ENCODE measurements at regions not wholly inside any gene's neighbourhood (a gene's known extent, or its start where the extent isn't known, plus 50 kb on each side); places are given as distances from the start of the nearest gene placed in this dataset.
A peak's percentile ranks its signal among the peaks of the same experiment; 100 is the strongest.

- TF ChIP-seq CTCF (conservative IDR thresholded peaks at IDR 0.05; ENCODE audit: low read depth, low read length): no peak
- no peak overlapping the region for H3K4me3 ChIP-seq (ENCODE audit: low read length)
- DNase-seq (ENCODE audit: low read depth): no peak
These were observed 90.3 kb upstream of the GK2 start for GRCh38 chr4:79498282-79498681.

- no peak overlapping the region for H3K4me3 ChIP-seq (ENCODE audit: low read length)
- TF ChIP-seq CTCF (conservative IDR thresholded peaks at IDR 0.05; ENCODE audit: low read depth, low read length): no peak
- no peak for DNase-seq (ENCODE audit: low read depth)
These were observed 89.0 kb upstream of the GK2 start for GRCh38 chr4:79497001-79497400.

GRCh38 chr4:79495447-79495846, 87.4 kb upstream of the GK2 start:
- no peak for TF ChIP-seq CTCF (conservative IDR thresholded peaks at IDR 0.05; ENCODE audit: low read depth, low read length)
- peak; percentile 10 for DNase-seq (ENCODE audit: low read depth)
- H3K4me3 ChIP-seq (ENCODE audit: low read length): no peak overlapping the region

- no peak overlapping the region for H3K4me3 ChIP-seq (ENCODE audit: low read length)
- no peak for DNase-seq (ENCODE audit: low read depth)
- no peak for TF ChIP-seq CTCF (conservative IDR thresholded peaks at IDR 0.05; ENCODE audit: low read depth, low read length)
These were observed 84.1 kb upstream of the GK2 start for GRCh38 chr4:79492148-79492547.

- no peak overlapping the region for H3K4me3 ChIP-seq (ENCODE audit: low read length)
- DNase-seq (ENCODE audit: low read depth): no peak
- TF ChIP-seq CTCF (conservative IDR thresholded peaks at IDR 0.05; ENCODE audit: low read depth, low read length): no peak
These were observed 81.5 kb upstream of the GK2 start for GRCh38 chr4:79489506-79489905.

DNA sequence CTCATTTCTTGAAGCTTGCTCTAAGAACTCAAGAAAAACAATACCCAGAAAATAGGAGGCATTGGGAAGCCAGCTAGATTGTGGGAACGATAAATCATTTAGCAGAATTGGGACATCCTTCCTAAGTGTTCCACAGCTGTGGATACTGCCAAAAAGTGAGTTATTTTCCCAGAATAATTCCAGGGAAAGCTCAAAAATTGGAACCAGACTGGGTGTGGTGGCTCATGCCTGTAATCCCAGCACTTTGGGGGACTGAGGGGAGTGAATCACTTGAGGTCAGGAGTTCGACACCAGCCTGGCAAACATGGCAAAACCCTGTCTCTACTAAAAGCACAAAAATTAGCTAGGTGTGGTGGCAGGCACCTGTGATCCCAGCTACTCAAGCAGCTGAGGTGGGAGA, 68.2 kb upstream of the GK2 start:
- H3K4me3 ChIP-seq (ENCODE audit: low read length): no peak overlapping the region
- TF ChIP-seq CTCF (conservative IDR thresholded peaks at IDR 0.05; ENCODE audit: low read depth, low read length): no peak
- no peak for DNase-seq (ENCODE audit: low read depth)

- no peak overlapping the region for H3K4me3 ChIP-seq (ENCODE audit: low read length)
- no peak for TF ChIP-seq CTCF (conservative IDR thresholded peaks at IDR 0.05; ENCODE audit: low read depth, low read length)
- DNase-seq (ENCODE audit: low read depth): no peak
These were observed 65.4 kb upstream of the GK2 start for GRCh38 chr4:79473439-79473724.

All from retinal pigment epithelial cell (primary cell).